Adrenal gland (tissue), 9 donors: ENCODE measurements at regions not wholly inside any gene's neighbourhood (a gene's known extent, or its start where the extent isn't known, plus 50 kb on each side); places are given as distances from the start of the nearest gene placed in this dataset.
"Not testable (repeated sequence)": the region's sequence is repeated elsewhere in the genome, so short reads cannot be mapped to it uniquely, and the experiment has no call there.

Source experiments
- DNase-seq, 7 donors: peaks; one replicate each; pipeline ENCODE4 v3.0.0-alpha.2; 2019 to 2020
- H3K27ac ChIP-seq, 5 donors: fragments of 200-600 bp; sonication (generic) in 4 of 5; 1 replicate in 3 of 5; 2 replicates in 2 of 5; pipeline versions ENCODE4 v1.5.1 to v1.8.0; 2016 to 2020; ENCODE audit warnings: mild to moderate bottlenecking in 1 of 5
- H3K27me3 ChIP-seq: fragments of 200-600 bp; 2 replicates; pipeline ENCODE4 v1.8.0; 2021
- H3K36me3 ChIP-seq, 2 donors: fragments of 200-600 bp; replicated peaks in 1 of 2; 1 replicate in 1 of 2; 2 replicates in 1 of 2; pipeline versions ENCODE4 v1.5.1 to v1.8.0; 2018 to 2022
- H3K4me1 ChIP-seq, 2 donors: fragments of 200-600 bp; replicated peaks in 1 of 2; 1 replicate in 1 of 2; 2 replicates in 1 of 2; pipeline versions ENCODE4 v1.5.1 to v1.8.0; 2018 to 2021
- H3K4me3 ChIP-seq, 4 donors: fragments of 200-600 bp; sonication (generic) in 3 of 4; one replicate each; pipeline ENCODE4 v1.5.1; 2016 to 2018
- H3K9me3 ChIP-seq, 3 donors: fragments of 200-600 bp; sonication (generic) in 1 of 3; replicated peaks in 1 of 3; 1 replicate in 2 of 3; 2 replicates in 1 of 3; pipeline versions ENCODE4 v1.5.1 to v1.8.0; 2016 to 2021
- CTCF ChIP-seq, 6 experiments: fragments of 450-650 bp in 4 of 6; fragments of 200-600 bp in 2 of 6; sonication (generic) in 1 of 6; IDR thresholded peaks; 1 replicate in 5 of 6; 2 replicates in 1 of 6; pipeline versions ENCODE4 v1.5.1 to v1.8.0; 2016 to 2021; ENCODE audit warnings: antibody characterized with exemption in 6 of 6, mild to moderate bottlenecking in 2 of 6, moderate library complexity in 1 of 6
- POLR2A ChIP-seq, 2 donors: fragments of 450-650 bp; IDR thresholded peaks; one replicate each; pipeline ENCODE4 v1.6.1; 2017; ENCODE audit warnings: antibody characterized with exemption in 2 of 2, mild to moderate bottlenecking in 2 of 2, moderate library complexity in 1 of 2
- WGBS, 4 donors: extraction: QIAGEN DNeasy Blood & Tissue Kit in 2 of 4; methylation state at CpG; one replicate each; pipeline versions ENCODE4 v1.1.5 to v1.1.7; 2013 to 2017; 5-methylcytosine and 5-hydroxymethylcytosine counted together
- intact Hi-C, 2 donors: fragments of 100-400 bp; cut with DNase I; formaldehyde crosslinking; loops; one replicate each; pipeline versions ENCODE4 v1.14.1 to v1.15.0; 2022 to 2023
- donor health status: healthy with polysubstance abuse.
- donor health status: Bipolar disorder and iron deficiency.
- donor health status: DM: yes; HTN: yes; CAD: no.
- donor health status: DM: no; HTN: no; CAD: no.
- donor health status: DM: no; HTN: no; CAD: no.

GRCh38 chr4:170167678-170168077 lies 77.9 kb upstream of the AADAT start:
- Histone ChIP-seq H3K27me3 (no peaks in the 10 kb centered on the region), H3K27ac (no peak overlapping the region), H3K36me3 (no peaks in the 10 kb centered on the region), H3K9me3 (no peaks in the 10 kb centered on the region), H3K4me1 (no peaks in the 10 kb centered on the region), H3K4me3 (no peak overlapping the region)
- intact Hi-C loops: no loop called here
- DNase-seq: no peak
- TF ChIP-seq CTCF (IDR thresholded peaks at IDR 0.05) (no peak), POLR2A (IDR thresholded peaks at IDR 0.05) (no peak)
- WGBS, 4 donors: 77 to 80% (median 77%) methylated on average over 10 of the region's 10 CpGs

GRCh38 chr4:170166193-170166592 lies 76.4 kb upstream of the AADAT start:
- H3K27ac ChIP-seq, H3K36me3 ChIP-seq, intact Hi-C loops, H3K27me3 ChIP-seq, DNase-seq, H3K9me3 ChIP-seq, H3K4me3 ChIP-seq, H3K4me1 ChIP-seq: not testable (repeated sequence)
- WGBS, 4 donors: 90 to 100% (median 96%) methylated on average over 1 to 24 of the region's 26 CpGs

GRCh38 chr4:170162416-170162815 lies 72.7 kb upstream of the AADAT start:
- no peak overlapping the region for H3K27ac ChIP-seq
- H3K4me1 ChIP-seq: no peaks in the 10 kb centered on the region

GRCh38 chr4:170157670-170158069 lies 67.9 kb upstream of the AADAT start:
- no peak overlapping the region for H3K4me3 ChIP-seq
- no peaks in the 10 kb centered on the region for H3K36me3 ChIP-seq
- intact Hi-C loops: no loop called here
- no peaks in the 10 kb centered on the region for H3K4me1 ChIP-seq
- no peak for DNase-seq
- H3K9me3 ChIP-seq: no peaks in the 10 kb centered on the region
- TF ChIP-seq CTCF (IDR thresholded peaks at IDR 0.05) (no peak), POLR2A (IDR thresholded peaks at IDR 0.05) (no peak)
- no peaks in the 10 kb centered on the region for H3K27me3 ChIP-seq
- H3K27ac ChIP-seq: no peak overlapping the region

More at GRCh38 chr4:170162416-170162815, 72.7 kb upstream of the AADAT start:
- Histone ChIP-seq H3K36me3 (no peaks in the 10 kb centered on the region), H3K4me3 (no peak overlapping the region), H3K27me3 (no peaks in the 10 kb centered on the region), H3K9me3 (no peaks in the 10 kb centered on the region)
- intact Hi-C loops: no loop called here
- DNase-seq: no peak
- no peak for TF ChIP-seq POLR2A (IDR thresholded peaks at IDR 0.05)
- no peak for TF ChIP-seq CTCF (IDR thresholded peaks at IDR 0.05)

GRCh38 chr4:170145120-170145519 lies 55.4 kb upstream of the AADAT start:
- intact Hi-C loops: no loop called here

More at GRCh38 chr4:170145120-170145519, 55.4 kb upstream of the AADAT start:
- no peak for DNase-seq
- Histone ChIP-seq H3K27ac (no peak overlapping the region), H3K4me3 (no peak overlapping the region), H3K27me3 (no peaks in the 10 kb centered on the region), H3K9me3 (no peaks in the 10 kb centered on the region), H3K4me1 (no peaks in the 10 kb centered on the region), H3K36me3 (no peaks in the 10 kb centered on the region)
- TF ChIP-seq CTCF (IDR thresholded peaks at IDR 0.05) (no peak), POLR2A (IDR thresholded peaks at IDR 0.05) (no peak)
- 52 to 65% (median 62%) methylated on average over 1 of the region's 1 CpG for WGBS, 4 donors
